Fibroblast of mammary gland (primary cell): ENCODE measurements at regions not wholly inside any gene's neighbourhood (a gene's known extent, or its start where the extent isn't known, plus 50 kb on each side); places are given as distances from the start of the nearest gene placed in this dataset.

Experiments used
- DNase-seq: peaks from one replicate; pipeline ENCODE4 v3.0.0-alpha.2; 2010; ENCODE audit warnings: low read depth
- H3K4me3 ChIP-seq: 2 replicates; pipeline ENCODE4 v1.5.1; 2011; ENCODE audit warnings: low read depth, mild to moderate bottlenecking, low read length, moderate library complexity; ENCODE audit not compliant: control insufficient read depth
- CTCF ChIP-seq: conservative IDR thresholded peaks from 2 replicates; pipeline ENCODE4 v1.5.1; 2011; ENCODE audit warnings: low read depth, low read length, inconsistent platforms; ENCODE audit not compliant: control insufficient read depth, insufficient read depth

- no peak for DNase-seq
- H3K4me3 ChIP-seq, result no peak overlapping the region
- no peak for TF ChIP-seq CTCF
Measured at GRCh38 chr6:133047065-133047665, 194.0 kb upstream of the EYA4 start.

- no peak for DNase-seq
- H3K4me3 ChIP-seq, result no peak overlapping the region
- TF ChIP-seq CTCF, result no peak
Measured at GRCh38 chr6:133047706-133048105, 193.5 kb upstream of the EYA4 start.

GRCh38 chr6:133051240-133051639 lies 189.9 kb upstream of the EYA4 start:
- TF ChIP-seq CTCF, result no peak
- no peak for DNase-seq
- no peak overlapping the region for H3K4me3 ChIP-seq

GRCh38 chr6:133052465-133052864 lies 188.7 kb upstream of the EYA4 start:
- TF ChIP-seq CTCF, result no peak
- no peak overlapping the region for H3K4me3 ChIP-seq
- no peak for DNase-seq

- no peak for TF ChIP-seq CTCF
- H3K4me3 ChIP-seq, result no peak overlapping the region
- no peak for DNase-seq
Measured at GRCh38 chr6:133055441-133055966, 185.7 kb upstream of the EYA4 start.

- TF ChIP-seq CTCF, result no peak
Measured at GRCh38 chr6:133057352-133057751, 183.8 kb upstream of the EYA4 start.

GRCh38 chr6:133062077-133062476 lies 179.1 kb upstream of the EYA4 start:
- peak; percentile 99 for DNase-seq
- no peak overlapping the region for H3K4me3 ChIP-seq
- TF ChIP-seq CTCF, result no peak

More at GRCh38 chr6:133057352-133057751, 183.8 kb upstream of the EYA4 start:
- H3K4me3 ChIP-seq, result no peak overlapping the region
- DNase-seq, result no peak
